ENCODE measurements at regions not wholly inside any gene's neighbourhood (a gene's known extent, or its start where the extent isn't known, plus 50 kb on each side); places are given as distances from the start of the nearest gene placed in this dataset.
A peak's percentile ranks its signal among the peaks of the same experiment; 100 is the strongest.

DNA sequence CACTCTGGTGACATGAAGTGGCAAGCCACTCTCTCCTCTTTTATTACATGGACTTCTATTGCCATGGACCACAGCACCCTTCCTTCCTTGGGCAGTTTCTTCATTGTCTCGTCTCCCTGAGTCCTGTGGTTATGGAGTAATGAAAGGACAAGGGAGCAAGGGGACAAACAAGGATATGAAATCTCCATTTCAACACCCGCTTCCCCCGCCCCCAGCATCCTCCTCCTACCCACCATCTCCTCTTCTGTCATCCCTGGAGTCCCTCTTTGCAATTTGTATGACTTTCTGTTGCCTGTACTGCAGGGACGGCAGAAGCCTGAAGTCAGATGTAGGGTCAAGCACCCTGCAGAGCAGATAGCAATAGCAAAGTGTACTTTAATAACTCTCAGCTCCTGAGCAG, 300.7 kb upstream of the CLINT1 start:
- DNase-seq (ENCODE audit: low read depth): no peak

DNA sequence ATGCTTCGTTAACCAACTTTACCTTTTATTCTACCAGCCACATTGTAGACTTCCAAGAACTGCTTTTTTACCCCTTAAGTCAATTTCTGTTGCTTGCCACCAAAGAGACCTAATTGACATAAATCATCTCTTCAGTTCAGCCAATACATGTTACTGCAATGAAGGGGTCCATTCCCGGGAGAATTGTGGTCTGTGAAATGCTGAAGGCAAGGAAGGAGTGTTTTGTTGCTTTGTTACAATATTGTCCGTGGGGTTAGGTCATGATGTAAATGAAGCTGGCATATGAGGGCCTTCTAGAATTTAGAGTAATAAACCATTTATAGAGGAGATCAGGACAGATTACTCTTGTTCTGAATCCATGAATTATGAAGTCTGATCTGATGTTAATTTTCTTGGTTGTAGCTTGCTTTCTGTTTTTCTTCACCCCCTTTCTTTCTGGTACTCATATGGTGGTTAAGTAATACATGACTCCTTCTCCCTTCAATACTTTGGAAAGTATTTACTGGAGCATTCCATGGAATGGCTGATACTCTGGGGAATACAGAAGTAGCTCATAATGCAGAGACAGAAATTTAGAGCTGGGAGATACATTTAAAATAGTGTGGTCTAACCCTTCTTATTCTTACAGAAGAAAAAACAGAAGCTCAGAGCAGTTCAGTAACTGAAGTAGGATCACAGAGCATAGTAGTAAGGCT, 297.0 kb upstream of the CLINT1 start:
- DNase-seq (ENCODE audit: low read depth): no peak

DNA sequence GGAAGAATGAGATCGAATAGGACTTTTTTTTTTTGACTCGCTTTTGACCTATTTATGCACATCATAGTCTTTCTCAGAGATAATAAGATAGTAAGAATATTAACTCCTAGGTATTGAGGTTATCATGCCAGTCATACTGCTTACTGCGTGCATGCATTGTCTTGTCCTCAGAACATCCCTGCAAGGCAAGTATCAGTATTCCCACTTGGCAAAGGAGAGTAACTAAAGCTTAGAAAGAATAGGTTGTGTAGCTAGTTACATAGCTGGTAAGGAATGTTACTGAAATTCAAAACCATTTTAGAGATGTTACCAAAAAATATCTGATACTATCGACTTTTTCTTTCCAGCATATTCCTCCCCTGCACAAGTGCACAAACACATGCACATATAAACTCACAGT, 296.1 kb upstream of the CLINT1 start:
- DNase-seq (ENCODE audit: low read depth): peak; percentile 42

DNA sequence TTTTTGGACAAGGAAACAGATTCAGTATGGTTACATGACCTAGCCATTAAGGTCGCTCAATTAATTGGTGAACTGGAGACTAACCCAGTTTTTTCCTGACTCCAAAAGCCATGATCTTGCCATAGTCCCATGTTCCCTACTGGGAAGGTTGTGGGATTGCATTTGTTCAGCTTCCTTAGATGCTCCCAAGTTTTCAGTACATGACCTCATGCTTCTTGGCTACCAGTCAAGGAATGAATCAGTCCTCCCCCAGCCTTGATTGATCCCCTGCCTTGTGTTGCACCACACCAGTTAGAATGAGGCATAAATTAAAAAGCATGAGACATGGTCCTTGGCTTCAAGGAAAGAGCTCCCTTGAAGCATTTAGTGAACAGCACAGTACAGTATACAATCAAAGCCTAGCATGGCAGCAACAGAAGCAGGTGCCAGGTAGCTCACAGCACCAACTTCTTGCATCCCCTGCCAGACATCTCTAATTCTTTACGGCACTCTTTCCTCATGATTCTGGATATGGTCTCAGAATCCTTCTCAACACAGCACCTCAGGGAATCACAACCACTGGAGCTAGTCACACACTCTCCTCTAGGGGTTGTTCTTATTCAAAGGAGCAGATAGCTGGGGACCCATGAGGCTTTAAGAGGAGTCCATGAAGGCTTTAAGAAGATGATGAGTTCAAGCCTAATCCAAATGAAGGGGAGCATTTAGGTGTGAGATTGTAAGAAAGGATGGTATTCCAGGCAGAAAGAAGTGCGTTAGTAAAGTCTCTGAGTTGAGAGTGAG, 295.5 kb upstream of the CLINT1 start:
- DNase-seq (ENCODE audit: low read depth): peak; percentile 91

DNA sequence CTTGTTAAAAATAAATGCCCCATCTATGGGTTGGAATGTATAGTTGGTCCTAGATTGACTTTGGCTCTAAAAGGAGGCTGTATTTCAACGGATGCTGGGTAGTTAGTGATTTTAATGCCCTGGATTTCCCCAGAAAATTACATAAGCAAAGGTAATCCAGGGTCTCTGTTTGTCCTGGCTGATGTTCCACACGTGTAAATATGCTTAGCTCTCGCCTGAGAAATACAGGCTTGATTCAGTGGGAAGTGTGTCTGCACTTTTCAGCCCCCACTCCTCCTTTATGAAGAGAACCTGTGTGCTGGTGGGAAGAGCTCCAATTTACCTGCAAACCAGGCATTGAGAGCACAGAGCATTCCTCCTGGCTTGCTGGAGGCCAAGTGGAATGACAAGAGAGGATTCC, 294.6 kb upstream of the CLINT1 start:
- no peak for DNase-seq (ENCODE audit: low read depth)

DNA sequence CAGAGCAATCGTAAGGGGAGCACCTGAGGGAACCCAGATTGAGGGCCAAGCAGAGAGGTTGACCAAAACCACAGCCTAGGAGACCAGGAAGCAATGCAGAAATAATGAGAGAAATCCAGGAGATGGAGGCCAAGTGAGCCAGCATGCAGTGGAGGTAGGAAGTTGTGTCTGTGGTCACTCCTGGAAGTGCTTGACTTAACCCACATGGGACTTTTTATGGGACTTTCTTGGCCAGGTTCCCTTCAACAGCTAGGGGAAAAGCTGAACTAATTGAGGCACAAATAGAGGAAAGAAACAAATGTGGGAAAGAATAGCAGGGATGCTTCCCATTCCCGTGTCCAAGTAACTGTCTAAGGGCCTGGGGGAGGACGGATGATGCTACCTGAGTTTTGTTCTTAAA, 293.2 kb upstream of the CLINT1 start:
- no peak for DNase-seq (ENCODE audit: low read depth)

DNA sequence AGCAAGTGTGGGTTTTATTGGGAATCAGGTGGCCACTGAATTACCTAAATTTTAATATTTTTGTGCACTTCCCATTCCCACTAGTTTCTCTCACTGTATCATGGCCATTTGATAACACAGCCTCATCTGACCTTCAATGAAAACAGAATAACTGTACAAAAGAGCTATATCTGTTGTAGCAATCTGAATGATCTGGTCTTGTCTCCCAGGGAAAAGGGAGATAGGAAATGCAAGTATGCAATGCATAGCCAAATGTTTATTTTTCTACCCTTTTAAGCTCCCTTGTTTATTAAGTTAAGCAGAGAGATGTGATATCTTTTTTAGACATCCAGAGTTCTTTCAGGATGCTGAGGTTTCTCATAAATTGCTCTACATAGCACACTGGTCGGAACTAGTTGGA, 288.3 kb upstream of the CLINT1 start:
- no peak for DNase-seq (ENCODE audit: low read depth)

DNA sequence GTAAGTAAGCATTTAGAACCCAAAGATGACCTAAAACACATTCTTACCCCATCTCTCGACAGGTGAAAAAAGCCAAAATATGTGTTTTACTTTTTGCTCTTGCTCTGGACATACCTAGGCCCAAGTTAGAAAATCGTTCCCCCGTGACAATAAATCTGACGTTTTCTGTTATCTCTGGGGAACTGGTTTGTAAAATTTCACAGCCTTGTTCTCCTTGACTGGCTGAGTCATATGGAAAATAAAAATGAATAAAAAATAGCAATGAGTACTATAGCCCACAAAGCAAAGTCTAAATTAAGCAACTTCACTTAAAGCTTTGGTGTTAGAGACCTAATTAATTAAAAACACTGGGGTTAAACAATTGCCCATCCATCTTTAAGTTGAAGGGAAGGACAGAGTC, 286.9 kb upstream of the CLINT1 start:
- DNase-seq (ENCODE audit: low read depth): no peak

DNA sequence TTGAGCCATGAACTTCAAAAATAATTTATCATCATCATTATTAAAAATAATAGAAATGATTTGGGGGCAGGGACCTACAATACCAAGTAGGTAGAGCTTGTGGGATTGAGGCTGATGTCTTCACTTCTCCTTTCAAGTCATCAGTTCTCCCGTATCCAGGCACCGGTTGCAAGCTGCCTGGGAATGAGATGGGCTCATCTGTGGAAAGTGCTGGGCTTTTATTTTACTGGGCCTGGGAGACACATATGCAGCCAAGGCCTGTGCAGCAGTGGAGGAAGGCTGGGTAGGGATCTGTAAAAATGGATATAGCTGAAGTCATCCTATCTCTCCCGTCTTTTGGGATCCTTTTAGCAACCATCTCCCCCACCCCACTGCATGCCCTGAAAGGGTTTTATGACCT, 284.1 kb upstream of the CLINT1 start:
- DNase-seq (ENCODE audit: low read depth): no peak

DNA sequence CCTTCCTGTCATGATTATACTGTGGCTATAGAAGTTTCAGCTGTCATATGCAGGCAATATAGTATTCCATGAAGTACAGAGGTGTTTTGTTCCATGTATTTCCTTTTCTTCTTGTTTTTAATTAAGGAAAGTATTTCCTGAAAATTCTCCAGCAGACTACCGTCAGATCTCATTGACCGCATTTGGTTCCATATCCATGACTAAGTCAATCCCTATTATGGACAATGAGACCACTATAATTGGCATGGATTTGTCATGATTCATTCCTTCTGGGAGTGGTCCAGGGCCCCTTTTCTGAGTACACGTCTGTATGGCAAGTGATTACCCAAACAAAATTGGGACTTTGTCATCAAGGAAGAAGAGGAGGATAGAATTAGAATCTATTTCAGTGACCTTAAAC, 283.2 kb upstream of the CLINT1 start:
- no peak for DNase-seq (ENCODE audit: low read depth)

DNA sequence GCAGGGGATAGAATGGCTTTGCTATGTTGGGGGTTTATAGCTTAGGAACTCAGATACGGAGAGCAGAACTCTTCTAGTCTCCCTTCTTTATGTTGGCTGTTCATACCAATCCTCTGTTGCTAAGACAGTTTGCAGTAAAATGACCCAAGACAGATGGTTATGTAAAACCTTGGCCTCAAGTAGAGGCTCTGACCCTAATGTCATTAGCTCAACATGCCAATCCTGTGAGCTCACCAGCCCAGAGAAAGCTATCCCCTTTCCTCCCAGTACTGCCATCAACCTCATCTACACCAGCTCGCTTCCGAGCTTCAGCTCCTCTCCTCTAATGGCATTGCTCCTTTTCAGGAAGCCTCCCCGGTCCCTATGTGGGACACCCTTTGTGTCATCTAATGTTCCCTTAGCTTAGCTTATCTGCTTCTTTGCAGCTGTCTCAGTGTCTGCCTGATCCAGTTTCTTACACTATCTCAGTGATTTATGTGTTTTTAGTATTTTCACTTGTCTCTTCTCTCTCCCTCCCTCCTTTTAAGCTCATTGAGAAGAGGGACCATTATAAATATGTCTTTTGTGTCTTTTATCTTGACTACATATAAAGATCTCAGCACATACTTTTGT, 281.3 kb upstream of the CLINT1 start:
- DNase-seq (ENCODE audit: low read depth): peak; percentile 74

DNA sequence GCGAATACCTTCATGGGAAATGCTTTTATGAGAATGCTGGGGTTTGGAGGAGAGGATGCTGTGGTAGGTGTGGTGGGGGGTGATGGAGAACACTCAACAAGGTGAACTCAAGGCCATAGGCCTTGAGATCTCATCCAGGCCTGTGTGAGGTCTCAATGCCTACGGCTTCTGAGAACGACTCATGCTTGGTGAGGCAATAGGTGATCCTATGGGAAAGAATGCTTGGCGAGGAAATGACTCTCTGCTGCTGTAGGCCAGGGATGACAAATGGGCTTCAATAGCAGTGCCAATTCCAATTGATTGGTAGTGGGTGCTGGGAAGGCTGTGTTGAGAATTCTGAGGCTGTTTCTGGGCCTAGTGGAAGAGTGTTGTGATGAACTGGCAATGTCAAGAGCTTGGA, 280.2 kb upstream of the CLINT1 start:
- peak; percentile 71 for DNase-seq (ENCODE audit: low read depth)

DNA sequence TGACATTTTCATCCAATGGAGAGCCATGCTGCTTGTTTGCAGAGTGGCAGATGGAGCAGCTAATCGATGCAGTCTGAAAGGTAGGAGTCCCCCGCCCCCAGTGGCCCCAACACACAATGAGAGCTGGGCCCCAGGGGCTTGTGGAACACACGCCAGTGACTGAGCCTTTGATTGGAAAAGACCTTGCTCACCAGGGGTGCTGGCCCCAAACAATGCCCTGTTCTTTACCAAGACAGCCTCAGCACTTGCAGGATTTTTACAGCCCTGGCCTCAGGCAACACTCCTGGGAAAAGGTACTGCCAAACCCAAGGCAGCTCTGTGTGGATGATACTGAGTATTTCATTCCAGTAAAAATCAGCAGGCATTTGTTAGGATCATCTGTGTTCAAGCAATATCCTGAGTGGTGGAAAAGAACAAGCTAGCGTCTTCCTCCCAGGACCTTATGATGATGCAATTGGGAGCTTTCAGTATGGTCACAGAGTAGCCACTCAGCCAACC, 276.8 kb upstream of the CLINT1 start:
- no peak for DNase-seq (ENCODE audit: low read depth)

DNA sequence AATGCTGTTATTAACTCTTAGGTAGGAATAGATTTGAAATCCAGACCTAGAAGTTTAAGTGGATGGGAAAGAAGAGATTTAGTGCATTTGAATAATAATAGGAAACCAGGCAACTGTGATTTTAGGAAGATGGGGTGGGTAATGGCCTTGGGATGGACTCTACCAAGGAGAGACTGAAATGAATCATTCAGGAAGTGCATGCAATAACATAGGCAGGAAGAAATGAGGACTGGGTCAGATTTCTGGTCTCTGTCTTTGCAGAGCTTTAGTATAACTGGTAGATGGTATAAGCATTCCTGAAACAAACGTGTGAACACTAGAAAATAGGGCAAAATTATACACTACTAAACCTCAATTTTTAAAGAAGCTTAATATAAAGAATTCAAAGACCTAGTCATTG, 274.4 kb upstream of the CLINT1 start:
- no peak for DNase-seq (ENCODE audit: low read depth)

DNA sequence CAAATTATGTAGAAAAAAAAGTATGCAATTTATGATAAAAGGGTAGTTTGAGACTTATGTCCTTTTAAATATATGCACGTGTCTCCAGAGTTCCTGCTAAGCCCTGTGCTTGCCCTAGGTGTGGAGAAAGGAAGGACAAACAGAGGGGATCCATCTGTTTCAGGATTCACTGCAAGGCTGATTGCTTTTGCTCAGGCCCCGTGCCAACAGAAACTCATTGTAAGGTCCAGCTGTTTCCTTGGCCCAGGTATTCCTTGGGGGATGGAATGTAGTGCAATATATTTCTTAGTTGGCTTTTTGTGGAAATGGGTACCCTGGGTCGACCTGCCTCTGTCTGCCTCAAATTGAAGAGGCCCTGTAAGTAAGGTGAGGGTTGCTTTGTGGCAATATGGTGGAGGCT, 268.6 kb upstream of the CLINT1 start:
- DNase-seq (ENCODE audit: low read depth): no peak

DNA sequence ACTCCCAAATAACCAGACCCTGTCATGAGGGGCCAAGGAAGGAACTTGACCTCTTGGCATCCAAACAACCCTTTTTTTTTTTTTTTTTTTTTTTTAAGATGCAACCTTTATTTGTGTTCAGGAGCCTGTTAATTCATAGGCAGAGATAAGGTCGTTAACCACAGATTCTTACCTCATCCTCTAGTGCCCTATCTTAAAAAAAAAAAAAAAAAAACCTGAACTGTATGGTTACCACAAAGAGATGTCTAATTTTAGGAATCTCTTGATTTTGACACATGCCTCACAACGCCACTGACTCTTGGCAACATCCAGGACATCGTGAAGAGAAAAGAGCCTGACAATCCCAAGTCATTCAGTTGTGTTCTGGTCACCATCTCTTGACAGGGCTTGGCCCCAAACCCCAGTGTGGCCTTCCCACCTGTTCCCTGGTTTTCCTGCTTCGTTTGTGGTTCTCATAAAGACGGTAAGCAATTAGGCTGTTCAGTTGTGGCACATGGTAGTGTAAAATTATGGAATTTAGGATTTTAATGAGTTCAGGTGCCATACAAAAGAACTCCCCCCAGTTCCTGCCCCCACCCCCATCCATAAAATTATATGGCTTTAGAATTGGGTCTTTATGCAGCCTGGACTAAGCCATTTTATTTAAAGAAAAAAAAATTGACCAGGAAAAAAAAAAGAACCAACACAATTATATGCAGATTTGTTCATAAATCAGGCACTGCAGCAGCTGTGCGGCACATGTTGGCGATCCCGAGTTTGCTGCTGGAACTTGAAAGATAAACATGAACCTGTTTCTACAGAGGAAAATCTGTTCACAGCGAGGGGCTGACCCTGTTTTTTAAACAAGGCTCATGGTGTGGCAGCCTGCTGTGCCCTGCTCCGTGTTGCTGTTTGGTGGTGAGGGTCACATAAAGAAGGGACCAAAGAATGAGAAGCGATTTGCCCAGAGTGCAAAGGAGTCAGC, 267.8 kb upstream of the CLINT1 start:
- DNase-seq (ENCODE audit: low read depth): no peak

DNA sequence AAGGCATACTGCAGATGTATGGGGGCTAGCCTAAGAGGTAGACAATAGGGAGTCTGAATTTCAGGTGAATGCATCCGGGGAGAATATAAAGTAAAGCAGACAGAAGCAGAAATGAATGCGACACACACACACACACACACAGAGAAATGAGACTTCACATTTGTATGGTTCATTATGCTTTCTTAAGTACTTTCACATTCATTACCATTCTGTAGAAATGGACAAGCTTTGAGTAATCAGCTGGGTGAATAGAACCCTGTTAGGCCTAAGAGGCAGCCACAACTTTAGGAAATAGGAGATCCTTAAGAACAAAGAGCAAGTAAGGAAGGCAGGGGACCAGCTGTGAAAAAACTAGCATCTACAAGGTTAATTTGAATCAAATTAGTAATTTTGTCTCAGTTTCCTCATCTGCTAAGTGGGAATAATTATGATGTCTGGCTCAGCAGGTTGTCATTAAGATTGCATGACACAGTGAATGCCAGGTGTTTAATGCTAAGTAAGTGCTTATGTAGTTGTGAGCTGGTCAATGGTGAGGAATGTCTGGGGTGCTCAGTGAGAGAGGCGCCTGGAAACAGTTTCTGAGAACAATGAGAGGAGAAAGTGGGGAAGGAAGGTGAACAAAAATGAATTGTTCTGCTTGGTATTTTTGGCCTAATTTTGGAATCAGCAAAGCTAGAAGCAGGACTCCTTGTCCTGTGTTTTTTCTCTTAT, 265.8 kb upstream of the CLINT1 start:
- DNase-seq (ENCODE audit: low read depth): no peak

DNA sequence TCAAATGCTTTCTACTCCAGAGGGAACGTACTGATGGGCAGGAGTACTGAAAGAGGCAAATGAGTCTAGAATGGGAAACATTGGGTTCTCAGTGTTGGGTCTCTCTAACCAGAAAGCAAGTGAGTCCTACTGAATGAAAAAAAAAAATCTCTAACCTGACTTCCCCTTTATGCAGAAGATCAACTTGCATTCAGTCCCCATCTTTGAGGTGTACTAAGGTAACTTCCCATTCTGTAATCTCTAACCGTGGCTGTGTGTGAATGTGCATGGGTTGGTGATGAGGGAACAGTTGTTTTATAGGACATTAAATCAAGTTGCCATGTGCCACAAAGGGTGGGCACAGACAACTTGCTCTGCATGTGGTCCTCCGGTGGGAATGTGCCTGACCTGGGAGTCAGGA, 264.6 kb upstream of the CLINT1 start:
- no peak for DNase-seq (ENCODE audit: low read depth)

DNA sequence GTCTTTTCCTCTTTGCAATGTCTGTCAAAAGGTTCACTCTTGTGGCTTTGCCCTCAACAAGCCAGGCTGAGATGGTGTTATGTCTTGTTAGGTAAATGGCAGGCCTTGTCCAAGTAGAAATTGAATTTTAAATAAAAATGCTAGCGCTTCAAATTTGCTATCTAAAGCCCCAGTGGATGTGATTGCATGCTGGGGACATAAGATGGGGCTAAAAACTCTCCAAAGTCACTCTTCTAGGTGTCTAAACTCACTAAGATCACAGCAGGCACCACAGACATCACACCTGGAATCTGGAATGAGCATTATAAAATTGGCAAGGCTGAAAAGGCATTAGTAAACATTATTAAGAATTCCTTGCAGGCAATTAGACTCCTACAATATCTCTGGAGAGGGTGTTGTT, 262.7 kb upstream of the CLINT1 start:
- DNase-seq (ENCODE audit: low read depth): no peak

DNA sequence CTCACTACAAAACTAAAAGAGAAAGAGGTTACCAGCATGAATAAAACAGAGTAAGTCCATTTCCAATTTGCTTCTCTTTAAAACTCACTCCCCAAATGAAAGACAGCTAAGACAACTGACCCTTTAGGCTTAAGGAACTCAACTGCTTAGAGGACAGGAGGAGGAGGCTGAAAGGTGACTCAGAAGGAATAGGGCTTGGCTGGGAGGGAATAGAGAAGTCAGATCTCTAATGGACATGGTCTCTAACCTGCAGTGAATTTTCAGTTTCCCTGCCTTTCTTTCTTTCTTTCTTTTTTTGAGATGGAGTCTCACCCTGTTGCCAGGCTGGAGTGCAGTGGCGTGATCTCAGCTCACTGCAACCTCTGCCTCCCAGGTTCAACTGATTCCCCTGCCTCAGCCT, 261.8 kb upstream of the CLINT1 start:
- no peak for DNase-seq (ENCODE audit: low read depth)

DNA sequence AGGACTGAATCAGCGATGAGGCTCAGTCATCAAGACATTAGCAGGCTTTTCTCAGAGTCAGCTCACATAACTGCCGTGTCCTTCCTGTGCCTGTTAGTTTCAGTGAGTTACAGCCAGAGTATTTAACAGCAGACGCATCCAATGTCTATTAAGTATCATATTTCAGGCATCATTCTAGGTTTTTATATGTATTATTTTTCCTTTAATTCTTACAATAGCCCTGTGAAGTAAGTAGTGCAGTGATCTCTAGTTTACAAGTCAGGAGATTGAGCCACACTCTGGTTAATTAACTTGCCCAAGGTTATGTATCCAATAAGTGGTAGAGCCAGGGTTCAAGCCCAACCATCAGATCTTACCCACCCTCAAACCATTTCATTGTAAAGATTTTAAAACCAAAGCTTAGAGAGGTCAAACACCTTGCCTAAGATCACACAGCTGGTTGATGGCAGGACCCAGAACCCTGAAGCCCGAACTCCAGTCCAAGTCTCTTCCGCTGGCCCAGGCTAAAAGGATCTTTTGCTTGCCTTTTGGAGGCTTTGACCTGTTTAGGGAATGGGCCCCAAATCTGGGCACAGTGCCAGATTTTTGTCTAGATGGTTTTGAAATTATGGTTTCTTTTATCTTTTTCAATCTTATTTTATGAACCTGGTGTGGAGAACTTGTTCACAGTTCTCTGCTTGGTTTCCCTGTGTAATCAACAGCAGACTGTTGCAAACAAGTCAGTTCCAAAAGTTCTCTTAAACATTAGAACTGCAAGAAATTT, 261.2 kb upstream of the CLINT1 start:
- DNase-seq (ENCODE audit: low read depth): peak; percentile 85
